K562 (cell line): ENCODE measurements at regions not wholly inside any gene's neighbourhood (a gene's known extent, or its start where the extent isn't known, plus 50 kb on each side); places are given as distances from the start of the nearest gene placed in this dataset.

Experiments
- ATF1 ChIP-seq, 2 experiments: fragments of 450-650 bp in 1 of 2; IDR thresholded peaks; 2 replicates each; pipeline ENCODE4 v1.6.1; 2016; ENCODE audit warnings: missing compliant biosample characterization in 1 of 2, missing genetic modification characterization in 1 of 2
- CCAR2 ChIP-seq: fragments of 200-400 bp; formaldehyde crosslinking; IDR thresholded peaks from 2 replicates; pipeline ENCODE4 v1.6.1; 2017; ENCODE audit warnings: mild to moderate bottlenecking, low read depth, low read length
- CTCF ChIP-seq, 3 experiments: IDR thresholded peaks in 2 of 3; conservative IDR thresholded peaks in 1 of 3; 2 replicates each; pipeline ENCODE4 v1.5.1; 2011 to 2012; ENCODE audit warnings: low read length in 3 of 3, mild to moderate bottlenecking in 3 of 3, control low read depth in 2 of 3, improper control_type of control experiment in 1 of 3, inconsistent platforms in 1 of 3, low read depth in 1 of 3, mixed read lengths in 1 of 3, moderate library complexity in 1 of 3; ENCODE audit not compliant: insufficient read depth in 2 of 3
- EZH2 ChIP-seq: IDR thresholded peaks from 2 replicates; pipeline ENCODE4 v1.6.1; 2012; ENCODE audit warnings: low read depth, mild to moderate bottlenecking, inconsistent platforms, low read length, borderline replicate concordance
- FOSL1 ChIP-seq: fragments of 200-800 bp; sonication (Bioruptor generic); conservative IDR thresholded peaks from 2 replicates; pipeline ENCODE4 v1.6.1; 2016; ENCODE audit warnings: missing genetic modification characterization, missing compliant biosample characterization
- MAFK ChIP-seq: IDR thresholded peaks from 2 replicates; pipeline ENCODE4 v1.6.1; 2011; ENCODE audit warnings: low read length, improper control_type of control experiment
- NCOA2 ChIP-seq, 2 experiments: fragments of 450-650 bp; IDR thresholded peaks; 2 replicates each; pipeline ENCODE4 v1.6.1; 2018; ENCODE audit warnings: mild to moderate bottlenecking in 2 of 2, moderate library complexity in 1 of 2; ENCODE audit not compliant: partially characterized antibody in 2 of 2
- NRF1 ChIP-seq, 2 experiments: fragments of 450-650 bp; IDR thresholded peaks in 1 of 2; conservative IDR thresholded peaks in 1 of 2; 2 replicates each; pipeline ENCODE4 v1.6.1; 2014; ENCODE audit warnings: mild to moderate bottlenecking in 2 of 2
- SMAD3 ChIP-seq: fragments of 450-650 bp; formaldehyde crosslinking; conservative IDR thresholded peaks from 2 replicates; pipeline ENCODE4 v1.4.0; 2020; ENCODE audit warnings: mild to moderate bottlenecking
- YY1 ChIP-seq, 3 experiments: IDR thresholded peaks; 2 replicates each; pipeline ENCODE4 v1.6.1; 2011; ENCODE audit warnings: low read length in 2 of 3, mild to moderate bottlenecking in 2 of 3, moderate library complexity in 2 of 3, borderline replicate concordance in 1 of 3, control low read depth in 1 of 3, low read depth in 1 of 3; ENCODE audit not compliant: insufficient read depth in 3 of 3, insufficient replicate concordance in 2 of 3, control insufficient read depth in 1 of 3, insufficient read length in 1 of 3; ENCODE audit errors: extremely low read depth in 1 of 3
- ZBTB8A ChIP-seq: fragments of 450-650 bp; IDR thresholded peaks from 2 replicates; pipeline ENCODE4 v1.6.1; 2018; ENCODE audit warnings: mild to moderate bottlenecking, moderate library complexity; ENCODE audit not compliant: partially characterized antibody
- ZFP36 ChIP-seq: fragments of 150-350 bp; IDR thresholded peaks from 2 replicates; pipeline ENCODE4 v1.6.1; 2018; ENCODE audit warnings: low read length, low read depth; ENCODE audit not compliant: partially characterized antibody
- ZFX ChIP-seq: sonication (generic); formaldehyde crosslinking; IDR thresholded peaks from 2 replicates; pipeline ENCODE4 v1.8.0; 2022; ENCODE audit warnings: mild to moderate bottlenecking, missing genetic modification reagents, moderate library complexity

- TF ChIP-seq NRF1 (conservative IDR thresholded peaks at IDR 0.05 in 1 of 2, IDR thresholded peaks at IDR 0.05 in 1 of 2) (no peak), ZBTB8A (no peak), CCAR2 (no peak), YY1 (IDR thresholded peaks at IDR 0.05; ENCODE audit: borderline replicate concordance in 1 of 3, control insufficient read depth in 1 of 3, extremely low read depth in 1 of 3, insufficient read depth in 3 of 3, insufficient read length in 1 of 3, insufficient replicate concordance in 2 of 3, low read depth in 1 of 3, low read length in 2 of 3) (no peak), CTCF (IDR thresholded peaks at IDR 0.05 in 2 of 3, conservative IDR thresholded peaks at IDR 0.05 in 1 of 3; ENCODE audit: insufficient read depth in 2 of 3, low read depth in 1 of 3, low read length in 3 of 3) (no peak), MAFK (no peak), NCOA2 (IDR thresholded peaks at IDR 0.05; ENCODE audit: partially characterized antibody in 2 of 2) (no peak), ZFX (CRISPR knock-in tag) (no peak), ZFP36 (no peak), EZH2 (no peak), FOSL1 (tag) (no peak), ATF1 (CRISPR knock-in tag; IDR thresholded peaks at IDR 0.05) (no peak), ATF1 (tag; IDR thresholded peaks at IDR 0.05) (no peak), SMAD3 (no peak)
Measured at GRCh38 chr5:57825031-57825686, 342.5 kb upstream of the ACTBL2 start.
